HEK293 (cell line): ENCODE measurements at regions not wholly inside any gene's neighbourhood (a gene's known extent, or its start where the extent isn't known, plus 50 kb on each side); places are given as distances from the start of the nearest gene placed in this dataset.

Source experiments
- CTCF ChIA-PET: fragments of 350-600 bp; formaldehyde crosslinking; extraction: SDS; loops from one replicate; lab custom pipeline; 2021; ENCODE audit warnings: antibody characterized with exemption; lab: Yijun Ruan, JAX
- POLR2A ChIA-PET: fragments of 300-600 bp; formaldehyde crosslinking; extraction: SDS; loops from one replicate; lab custom pipeline; 2020; ENCODE audit warnings: antibody characterized with exemption, inconsistent platforms; lab: Yijun Ruan, JAX
- H3K27ac ChIP-seq: fragments of 200-500 bp; sonication (Bioruptor generic); 2 replicates; pipeline ENCODE4 v1.5.1; 2014; ENCODE audit warnings: low read depth, low read length, control low read depth, inconsistent platforms; ENCODE audit errors: extremely low read depth
- H3K36me3 ChIP-seq, 2 experiments: fragments of 200-500 bp in 1 of 2; sonication (Bioruptor generic) in 1 of 2; 1 replicate in 1 of 2; 2 replicates in 1 of 2; pipeline ENCODE4 v1.5.1; 2014 to 2017; ENCODE audit warnings: inconsistent platforms in 2 of 2, low read length in 2 of 2; ENCODE audit not compliant: control insufficient read depth in 2 of 2, insufficient read depth in 1 of 2
- H3K4me1 ChIP-seq: fragments of 200-500 bp; sonication (Bioruptor generic); 2 replicates; pipeline ENCODE4 v1.5.1; 2014; ENCODE audit warnings: mild to moderate bottlenecking, low read length, inconsistent platforms; ENCODE audit not compliant: control insufficient read depth, insufficient read depth
- H3K4me3 ChIP-seq: 2 replicates; pipeline ENCODE4 v1.5.1; 2011; ENCODE audit warnings: low read depth, mild to moderate bottlenecking, control low read depth, low read length, moderate library complexity
- H3K9me3 ChIP-seq: fragments of 200-500 bp; sonication (Bioruptor generic); 2 replicates; pipeline ENCODE4 v1.5.1; 2014; ENCODE audit warnings: low read depth, low read length, inconsistent platforms; ENCODE audit not compliant: control insufficient read depth, insufficient read depth
- BCL11B ChIP-seq: fragments of 450-650 bp; formaldehyde crosslinking; IDR thresholded peaks from 2 replicates; pipeline ENCODE4 v1.5.1; 2016; ENCODE audit warnings: low read depth, missing biosample characterization, missing genetic modification characterization
- CTCF ChIP-seq: fragments of 450-650 bp; formaldehyde crosslinking; IDR thresholded peaks from 2 replicates; pipeline ENCODE4 v1.5.1; 2016; ENCODE audit warnings: missing biosample characterization, missing genetic modification characterization
- ELK4 ChIP-seq: IDR thresholded peaks from 2 replicates; pipeline ENCODE4 v1.6.1; 2011; ENCODE audit warnings: mild to moderate bottlenecking, low read depth, low read length, borderline replicate concordance
- GLI2 ChIP-seq: fragments of 450-650 bp; formaldehyde crosslinking; IDR thresholded peaks from 2 replicates; pipeline ENCODE4; 2017; ENCODE audit warnings: missing biosample characterization, missing genetic modification characterization, low read depth, borderline replicate concordance
- GLIS1 ChIP-seq: fragments of 450-650 bp; formaldehyde crosslinking; IDR thresholded peaks from 2 replicates; pipeline ENCODE4 v1.5.1; 2016; ENCODE audit warnings: missing biosample characterization, missing genetic modification characterization
- ZBTB17 ChIP-seq: fragments of 450-650 bp; formaldehyde crosslinking; IDR thresholded peaks from 2 replicates; pipeline ENCODE4 v1.5.1; 2016; ENCODE audit warnings: missing biosample characterization, missing genetic modification characterization
- ZBTB44 ChIP-seq: fragments of 450-650 bp; IDR thresholded peaks from 2 replicates; pipeline ENCODE4 v1.5.1; 2018; ENCODE audit warnings: missing biosample characterization, mild to moderate bottlenecking, missing genetic modification characterization
- ZNF157 ChIP-seq: fragments of 450-650 bp; formaldehyde crosslinking; IDR thresholded peaks from 2 replicates; pipeline ENCODE4 v1.5.1; 2016; ENCODE audit warnings: missing biosample characterization, missing genetic modification characterization
- ZNF174 ChIP-seq: fragments of 450-650 bp; formaldehyde crosslinking; IDR thresholded peaks from 2 replicates; pipeline ENCODE4 v1.5.0; 2017; ENCODE audit warnings: missing biosample characterization, mild to moderate bottlenecking, missing genetic modification characterization
- ZNF274 ChIP-seq, 2 experiments: fragments of 200-500 bp in 1 of 2; fragments of 450-650 bp in 1 of 2; sonication (Bioruptor generic) in 1 of 2; formaldehyde crosslinking in 1 of 2; IDR thresholded peaks; 2 replicates each; pipeline versions ENCODE4 v1.5.1 to v1.6.1; 2014 to 2016; ENCODE audit warnings: borderline replicate concordance in 1 of 2, inconsistent platforms in 1 of 2, low read length in 1 of 2, missing biosample characterization in 1 of 2, missing genetic modification characterization in 1 of 2
- ZNF366 ChIP-seq: fragments of 450-650 bp; formaldehyde crosslinking; conservative IDR thresholded peaks from 2 replicates; pipeline ENCODE4 v1.5.1; 2016; ENCODE audit warnings: missing biosample characterization, missing genetic modification characterization
- ZNF513 ChIP-seq: fragments of 450-650 bp; IDR thresholded peaks from 2 replicates; pipeline ENCODE4 v1.5.1; 2018; ENCODE audit warnings: missing biosample characterization, missing genetic modification characterization
- ZNF560 ChIP-seq: fragments of 450-650 bp; formaldehyde crosslinking; IDR thresholded peaks from 2 replicates; pipeline ENCODE4 v1.5.1; 2017; ENCODE audit warnings: missing biosample characterization, missing genetic modification characterization, borderline replicate concordance
- ZNF561 ChIP-seq: fragments of 450-650 bp; IDR thresholded peaks from 2 replicates; pipeline ENCODE4 v1.5.1; 2018; ENCODE audit warnings: missing biosample characterization, missing genetic modification characterization, borderline replicate concordance
- ZNF624 ChIP-seq: fragments of 450-650 bp; formaldehyde crosslinking; IDR thresholded peaks from 2 replicates; pipeline ENCODE4 v1.5.1; 2017; ENCODE audit warnings: missing biosample characterization, missing genetic modification characterization
- ZNF654 ChIP-seq: fragments of 450-650 bp; formaldehyde crosslinking; IDR thresholded peaks from 2 replicates; pipeline ENCODE4 v1.5.1; 2016; ENCODE audit warnings: low read depth, missing biosample characterization, missing genetic modification characterization
- ZNF843 ChIP-seq: fragments of 450-650 bp; formaldehyde crosslinking; IDR thresholded peaks from 2 replicates; pipeline ENCODE4 v1.5.1; 2016; ENCODE audit warnings: missing biosample characterization, missing genetic modification characterization
- ZXDB ChIP-seq: fragments of 450-650 bp; formaldehyde crosslinking; IDR thresholded peaks from 2 replicates; pipeline ENCODE4 v1.5.1; 2016; ENCODE audit warnings: missing biosample characterization, missing genetic modification characterization

- TF ChIP-seq ZBTB44 (tag by site-specific recombination): no peak
Measured at GRCh38 chr14:21987937-21988336, 314.3 kb upstream of the OR4E1 start (continued).

GRCh38 chr14:21985081-21985480 lies 311.5 kb upstream of the OR4E1 start:
- no peaks in the 10 kb centered on the region for H3K36me3 ChIP-seq
- ChIA-PET CTCF (interaction anchor here (0.6 to 2.0 kb wide), 2 partner anchors 18 to 262 kb away, joined by 3 to 5 read pairs; no protein-coding TSS in a partner anchor), POLR2A (no interaction called here)
- H3K9me3 ChIP-seq: no peaks in the 10 kb centered on the region
- TF ChIP-seq GLI2 (tag by site-specific recombination): no peak
- no peak for TF ChIP-seq ZNF843 (tag by site-specific recombination)
- TF ChIP-seq ZNF157 (tag by site-specific recombination): no peak
- peaks cover 2% of the 10 kb centered on the region; the same call in 1 of the 2 replicates for H3K4me1 ChIP-seq
- no peak overlapping the region for H3K4me3 ChIP-seq
- H3K27ac ChIP-seq: no peak overlapping the region

- Histone ChIP-seq H3K4me1 (no peaks in the 10 kb centered on the region), H3K27ac (no peak overlapping the region), H3K4me3 (no peak overlapping the region), H3K36me3 (no peaks in the 10 kb centered on the region), H3K9me3 (no peaks in the 10 kb centered on the region)
- POLR2A ChIA-PET: no interaction called here
- CTCF ChIA-PET: interaction anchor here (0.6 to 4.1 kb wide), 34 partner anchors 10 to 331 kb away, joined by 3 to 61 read pairs (median 5); no protein-coding TSS in a partner anchor
- TF ChIP-seq GLIS1 (tag by site-specific recombination) (no peak), ZNF624 (tag by site-specific recombination) (no peak), ZNF174 (no peak), ZNF560 (tag by site-specific recombination) (no peak), ELK4 (no peak), ZNF366 (tag by site-specific recombination) (no peak), ZNF561 (tag by site-specific recombination) (no peak), ZNF274 (IDR thresholded peaks at IDR 0.05; ENCODE audit: low read length) (no peak), ZNF274 (tag by site-specific recombination; IDR thresholded peaks at IDR 0.05; ENCODE audit: borderline replicate concordance) (no peak), GLI2 (tag by site-specific recombination) (no peak), ZXDB (tag by site-specific recombination) (no peak)
Measured at GRCh38 chr14:21978999-21979314, 305.3 kb upstream of the OR4E1 start.

- ChIA-PET CTCF (interaction anchor here (0.6 to 4.1 kb wide), 56 partner anchors 10 to 345 kb away, joined by 3 to 61 read pairs (median 4); no protein-coding TSS in a partner anchor), POLR2A (no interaction called here)
- Histone ChIP-seq H3K4me1 (no peaks in the 10 kb centered on the region), H3K36me3 (no peaks in the 10 kb centered on the region), H3K4me3 (no peak overlapping the region), H3K9me3 (no peaks in the 10 kb centered on the region), H3K27ac (no peak overlapping the region)
- TF ChIP-seq ZNF513 (tag by site-specific recombination) (peak; percentile 64), ZNF654 (peak; percentile 44), ZBTB17 (peak; percentile 85), CTCF (peak; percentile 54), BCL11B (tag by site-specific recombination) (no peak)
Measured at GRCh38 chr14:21978184-21978998, 304.8 kb upstream of the OR4E1 start.
